C4-2B (cell line): ENCODE measurements at regions not wholly inside any gene's neighbourhood (a gene's known extent, or its start where the extent isn't known, plus 50 kb on each side); places are given as distances from the start of the nearest gene placed in this dataset.

ENCODE experiments used
- H3K27ac ChIP-seq: fragments of 450-650 bp; 2 replicates; pipeline ENCODE4 v1.5.1; 2017
- CTCF ChIP-seq: fragments of 450-650 bp; conservative IDR thresholded peaks from 2 replicates; pipeline ENCODE4 v1.5.1; 2017; ENCODE audit warnings: mild to moderate bottlenecking
- ZFX ChIP-seq: fragments of 450-650 bp; IDR thresholded peaks from 2 replicates; pipeline ENCODE4 v1.6.1; 2017

GRCh38 chr16:75798714-75799113, 72.4 kb upstream of the CPHXL start:
- TF ChIP-seq CTCF (no peak), ZFX (no peak)

GRCh38 chr16:75801307-75801706, 75.0 kb upstream of the CPHXL start:
- TF ChIP-seq ZFX (no peak), CTCF (peak; percentile 64)
- no peak overlapping the region for H3K27ac ChIP-seq

More at GRCh38 chr16:75798714-75799113, 72.4 kb upstream of the CPHXL start:
- no peak overlapping the region for H3K27ac ChIP-seq

- TF ChIP-seq ZFX (no peak), CTCF (no peak)
- no peak overlapping the region for H3K27ac ChIP-seq
Observed at GRCh38 chr16:75803753-75804152, 77.5 kb upstream of the CPHXL start.

- TF ChIP-seq ZFX = no peak
- no peak for TF ChIP-seq CTCF
- H3K27ac ChIP-seq = no peak overlapping the region
Observed at GRCh38 chr16:75804368-75804767, 78.1 kb upstream of the CPHXL start.

- TF ChIP-seq CTCF = 0 out of 2 replicates have a peak, but pooled peaks have one; percentile 9
- no peak for TF ChIP-seq ZFX
- H3K27ac ChIP-seq = no peak overlapping the region
Observed at GRCh38 chr16:75805946-75806345, 79.7 kb upstream of the CPHXL start.

- H3K27ac ChIP-seq = no peak overlapping the region
- TF ChIP-seq ZFX = no peak
- no peak for TF ChIP-seq CTCF
Observed at GRCh38 chr16:75806487-75806886, 80.2 kb upstream of the CPHXL start.

- TF ChIP-seq CTCF (no peak), ZFX (no peak)
- no peak overlapping the region for H3K27ac ChIP-seq
Observed at GRCh38 chr16:75810342-75810741, 84.1 kb upstream of the CPHXL start.
